NOMO-1 treated with DMSO at 0.1 percent for 48 hours (cell line): ENCODE measurements at regions not wholly inside any gene's neighbourhood (a gene's known extent, or its start where the extent isn't known, plus 50 kb on each side); places are given as distances from the start of the nearest gene placed in this dataset.
A peak's percentile ranks its signal among the peaks of the same experiment; 100 is the strongest.
"Not testable (repeated sequence)": the region's sequence is repeated elsewhere in the genome, so short reads cannot be mapped to it uniquely, and the experiment has no call there.

Experiments used
- DNase-seq: peaks from one replicate; lab custom pipeline; 2025; ENCODE audit not compliant: unreplicated experiment; lab: John Stamatoyannopoulos, UW

DNA sequence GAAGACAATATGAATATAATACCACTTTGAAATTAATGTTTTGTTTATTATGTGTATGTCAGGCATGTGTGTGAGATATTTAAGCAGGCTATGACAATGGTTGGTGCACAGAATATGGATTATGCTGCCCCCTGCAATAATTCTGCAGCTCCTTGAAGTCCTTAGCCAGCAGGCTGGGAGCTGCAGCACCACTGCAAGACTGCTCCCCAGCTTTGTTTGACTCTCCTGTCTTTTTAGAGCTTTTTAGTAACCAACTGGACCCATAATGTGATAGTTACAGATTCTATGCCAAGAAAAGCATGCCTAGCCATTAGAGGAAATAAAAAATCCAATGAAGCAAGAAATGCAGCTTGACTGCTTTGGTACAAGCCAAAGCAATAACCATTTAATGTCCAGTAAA, 535.1 kb downstream of the TMEM135 start:
- no peak for DNase-seq

DNA sequence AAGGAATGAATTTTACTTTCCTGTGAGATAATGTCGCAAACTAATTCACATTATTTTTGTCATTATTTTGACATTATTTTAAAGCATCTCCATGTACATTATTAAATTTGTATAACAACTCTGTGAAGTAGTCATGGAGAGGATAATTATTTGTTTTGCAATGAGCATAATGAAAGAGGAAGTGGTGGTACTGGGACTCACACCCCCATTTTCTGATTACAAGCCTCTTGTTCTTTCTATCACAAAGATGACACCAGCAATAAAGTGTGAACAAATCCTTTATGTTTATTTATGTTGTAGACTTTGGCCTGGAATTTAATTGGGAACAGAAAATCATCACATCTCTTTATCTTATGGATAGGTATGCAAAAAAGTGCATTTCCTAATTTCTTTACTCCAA, 522.6 kb downstream of the TMEM135 start:
- DNase-seq: peak; percentile 55

DNA sequence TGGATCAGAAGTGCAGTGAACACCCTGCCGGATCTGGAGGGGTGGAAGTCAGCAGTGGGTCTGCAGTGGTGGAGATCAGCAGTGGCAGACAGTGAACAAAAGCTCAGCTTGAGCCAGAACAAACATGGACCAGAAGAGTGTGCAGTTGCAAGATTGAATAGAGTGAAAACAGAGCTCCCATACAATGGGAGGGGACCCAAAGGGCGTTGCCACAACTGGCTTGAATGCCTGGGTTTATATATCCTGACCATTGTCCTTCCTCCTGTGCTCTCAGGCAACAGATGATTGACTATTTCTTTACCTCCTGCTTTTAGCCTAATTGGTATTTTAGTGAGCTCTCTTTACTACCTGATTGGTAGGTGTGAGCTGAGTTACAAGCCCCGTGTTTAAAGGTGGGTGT, 522.1 kb downstream of the TMEM135 start:
- DNase-seq: not testable (repeated sequence)

DNA sequence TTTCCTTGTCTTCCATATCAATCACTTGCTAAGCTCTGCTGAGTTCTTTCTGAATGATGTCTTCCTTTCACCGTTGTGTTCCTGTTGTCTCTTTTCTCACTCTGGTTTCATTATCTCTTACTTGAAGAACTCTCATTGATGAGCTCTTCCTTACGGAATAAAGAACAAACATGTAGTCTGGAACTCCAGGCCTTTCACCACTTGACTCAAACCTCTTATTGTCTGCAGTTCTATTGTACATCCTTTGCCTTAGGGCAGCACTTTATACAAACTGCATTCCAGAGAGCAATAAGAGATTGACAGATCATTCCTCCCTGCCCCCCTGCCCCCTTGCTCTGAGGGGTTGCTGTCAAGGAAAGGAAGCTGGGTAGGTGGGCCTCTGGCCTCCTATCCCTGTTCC, 517.4 kb downstream of the TMEM135 start:
- DNase-seq: no peak

DNA sequence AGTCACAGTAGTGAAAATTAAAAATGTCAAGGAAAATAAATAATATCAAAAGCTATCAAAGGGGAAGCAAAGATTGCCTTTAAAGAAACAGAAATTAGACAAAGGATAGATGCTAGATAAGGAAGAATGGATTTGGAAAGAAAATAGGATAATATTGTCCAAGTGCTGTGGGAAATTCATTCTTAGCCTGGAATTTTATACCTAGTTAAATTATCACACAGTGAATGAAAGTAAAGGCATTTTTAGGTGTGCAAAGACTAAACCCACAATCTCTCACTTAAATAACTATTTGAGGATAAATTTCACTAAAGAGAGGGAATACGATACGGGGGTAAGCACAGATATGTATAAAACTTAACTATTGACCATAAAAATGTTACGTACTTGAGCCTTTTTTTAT, 511.1 kb downstream of the TMEM135 start:
- DNase-seq: no peak

DNA sequence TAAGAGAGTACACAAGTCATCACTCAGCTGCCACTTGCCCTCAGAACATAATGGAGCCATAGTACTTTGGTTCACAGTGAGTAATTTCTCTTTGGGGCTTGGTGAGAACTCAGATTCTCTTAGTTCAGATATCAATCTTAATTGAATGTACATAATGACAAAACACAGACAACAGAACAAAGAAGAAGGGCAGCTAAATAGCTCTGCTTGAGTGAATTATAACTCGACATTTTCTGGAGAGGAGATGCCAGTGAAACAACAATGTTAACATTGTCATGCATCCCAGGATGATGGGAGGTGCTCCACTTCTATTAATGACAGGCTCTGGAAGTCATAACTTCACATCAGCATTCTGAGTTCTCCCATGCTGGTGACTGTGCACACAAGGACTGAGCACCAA, 508.1 kb downstream of the TMEM135 start:
- DNase-seq: no peak

DNA sequence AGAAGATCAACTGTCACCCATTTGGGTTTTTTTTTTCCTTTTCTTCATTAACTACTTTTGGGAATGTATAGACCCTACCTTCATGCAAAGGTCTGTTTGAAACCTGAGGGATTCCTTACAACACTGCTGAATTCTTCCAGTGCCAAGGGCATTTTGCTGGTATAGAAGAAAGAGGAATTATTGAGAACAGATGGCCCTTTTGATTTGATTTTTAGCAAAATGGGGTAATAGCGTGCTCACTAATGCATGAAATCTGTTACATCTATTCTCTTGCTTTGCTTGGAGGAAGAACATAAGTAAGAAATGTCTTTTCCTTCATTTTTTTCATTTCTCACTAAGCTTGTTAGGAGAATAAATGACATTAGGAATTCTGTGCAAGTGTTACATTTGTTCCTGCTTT, 501.9 kb downstream of the TMEM135 start:
- DNase-seq: no peak

DNA sequence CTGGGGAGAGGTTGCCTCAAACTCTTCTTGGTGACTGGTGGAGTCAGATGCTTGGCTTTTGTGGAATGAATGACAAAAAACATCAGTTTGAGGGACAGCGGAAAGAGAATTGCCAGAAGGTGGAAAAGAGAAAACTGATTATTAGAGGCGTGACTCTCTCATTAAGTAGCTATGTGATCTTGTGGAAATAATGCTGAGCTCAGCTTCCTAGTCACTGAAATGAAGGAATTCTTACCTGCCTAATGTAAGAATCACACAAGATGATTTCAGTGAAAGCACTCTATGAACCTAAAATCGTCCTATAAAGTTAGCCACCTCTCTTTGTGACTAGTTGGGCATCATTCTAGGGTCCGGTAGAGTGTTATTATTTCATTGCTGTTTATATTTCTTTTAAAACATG, 498.8 kb downstream of the TMEM135 start:
- no peak for DNase-seq

DNA sequence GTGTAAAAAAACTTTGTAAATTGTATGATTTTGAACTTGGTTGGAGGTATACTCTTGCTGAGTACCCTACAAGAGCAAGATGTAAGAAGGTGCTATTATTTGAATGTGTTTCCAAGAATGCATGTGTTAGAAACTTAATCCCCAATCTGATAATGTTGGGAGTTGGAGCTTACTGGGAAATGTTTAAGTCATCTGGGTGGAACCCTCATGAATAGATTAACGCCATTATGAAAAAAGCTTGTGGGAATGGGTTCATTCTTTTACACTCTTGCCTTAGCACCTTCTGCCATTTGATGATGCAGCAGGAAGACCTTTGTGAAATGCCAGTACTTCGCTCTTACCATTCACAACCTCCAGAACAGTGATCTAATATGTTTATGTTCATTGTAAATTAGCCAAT, 498.3 kb downstream of the TMEM135 start:
- DNase-seq: no peak

DNA sequence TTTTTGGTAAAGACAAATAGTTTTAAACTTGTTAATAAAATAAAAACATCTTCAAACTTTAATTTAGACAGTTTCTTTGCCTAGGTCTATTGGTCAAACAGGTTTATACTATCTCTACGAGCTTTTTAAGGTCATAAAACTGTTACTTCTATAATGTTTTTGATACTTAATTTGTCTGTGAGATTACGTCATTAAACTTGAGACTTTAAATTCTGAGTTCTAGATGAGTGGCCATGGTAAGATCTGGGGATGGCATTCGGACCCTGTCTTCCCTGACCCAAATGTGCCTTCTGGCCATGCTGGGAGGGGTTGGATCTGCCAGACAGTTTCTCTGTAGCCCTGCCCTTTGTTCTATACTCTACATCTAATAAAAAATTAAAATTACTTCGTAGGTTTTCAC, 497.8 kb downstream of the TMEM135 start:
- no peak for DNase-seq

DNA sequence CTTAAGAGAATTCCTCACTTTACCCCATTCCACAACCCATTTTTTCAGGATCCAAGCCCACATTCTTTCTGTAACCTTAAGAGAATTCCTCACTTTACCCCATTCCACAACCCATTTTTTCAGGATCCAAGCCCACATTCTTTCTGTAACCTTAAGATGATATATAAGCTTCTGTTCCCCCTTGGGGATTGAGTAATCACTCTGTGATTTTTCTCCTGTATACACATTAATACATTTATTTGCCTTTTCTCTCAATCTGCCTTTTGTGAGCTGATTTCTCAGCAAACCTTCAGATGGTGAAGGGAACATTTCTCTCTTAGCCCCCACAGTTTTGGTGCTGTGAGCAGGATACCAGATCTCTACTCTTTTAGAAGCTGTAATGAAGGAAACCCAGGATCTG, 494.1 kb downstream of the TMEM135 start:
- not testable (repeated sequence) for DNase-seq

DNA sequence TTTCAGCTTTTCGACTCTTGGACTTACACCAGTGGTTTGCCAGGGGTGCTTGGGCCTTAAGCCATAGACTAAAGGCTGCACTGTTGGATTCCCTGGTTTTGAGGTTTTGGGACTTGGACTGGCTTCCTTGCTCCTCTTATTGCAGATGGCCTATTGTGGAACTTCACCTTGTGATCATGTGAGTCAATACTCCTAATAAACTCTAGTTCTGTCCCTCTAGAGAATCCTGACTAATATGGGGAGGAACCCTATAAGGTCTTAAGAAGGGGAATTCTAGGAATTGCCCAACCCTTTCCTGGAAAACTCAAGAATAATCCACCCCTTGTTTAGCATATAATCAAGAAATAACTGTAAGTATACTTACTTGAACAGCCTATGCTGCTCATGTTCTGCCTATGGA, 491.8 kb downstream of the TMEM135 start:
- no peak for DNase-seq

DNA sequence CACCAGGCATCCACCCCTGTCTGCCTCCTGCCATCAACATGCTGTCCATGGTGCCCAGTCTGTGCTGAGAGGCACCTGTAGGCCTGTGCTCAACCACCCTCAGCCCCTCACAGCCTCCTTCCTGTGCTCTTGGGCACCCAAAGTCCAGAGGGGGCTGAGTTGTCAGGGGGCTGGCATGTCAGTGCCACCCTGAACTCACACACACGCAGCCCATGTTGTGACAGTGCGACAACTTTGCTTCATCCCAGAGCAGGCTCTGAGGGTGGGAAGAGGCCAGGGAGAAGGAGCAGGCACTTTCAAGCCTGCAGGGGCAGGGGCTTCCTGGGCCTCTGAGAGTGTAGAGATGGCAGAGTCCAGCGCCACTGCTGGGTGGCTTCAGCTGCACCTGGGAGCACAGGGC, 491.0 kb downstream of the TMEM135 start:
- no peak for DNase-seq

DNA sequence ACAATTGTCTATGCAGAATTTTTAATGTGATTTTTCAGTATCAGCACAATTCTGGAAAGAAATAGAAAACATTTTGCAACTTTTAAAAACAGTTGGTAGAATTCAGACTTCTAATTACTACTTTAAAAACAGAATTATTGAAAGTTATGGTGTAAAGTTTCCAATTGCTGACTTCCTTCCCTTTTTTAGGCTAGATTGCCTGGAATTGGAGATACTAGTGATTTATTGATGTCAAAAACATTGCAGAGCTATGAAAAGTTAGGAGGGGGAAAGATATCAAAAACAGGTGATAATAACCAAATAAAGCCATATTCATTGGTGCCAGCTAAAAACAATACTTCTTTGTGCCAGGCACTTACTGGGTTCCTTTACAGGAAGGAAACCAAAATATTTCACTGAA, 485.5 kb downstream of the TMEM135 start:
- peak; percentile 31 for DNase-seq

DNA sequence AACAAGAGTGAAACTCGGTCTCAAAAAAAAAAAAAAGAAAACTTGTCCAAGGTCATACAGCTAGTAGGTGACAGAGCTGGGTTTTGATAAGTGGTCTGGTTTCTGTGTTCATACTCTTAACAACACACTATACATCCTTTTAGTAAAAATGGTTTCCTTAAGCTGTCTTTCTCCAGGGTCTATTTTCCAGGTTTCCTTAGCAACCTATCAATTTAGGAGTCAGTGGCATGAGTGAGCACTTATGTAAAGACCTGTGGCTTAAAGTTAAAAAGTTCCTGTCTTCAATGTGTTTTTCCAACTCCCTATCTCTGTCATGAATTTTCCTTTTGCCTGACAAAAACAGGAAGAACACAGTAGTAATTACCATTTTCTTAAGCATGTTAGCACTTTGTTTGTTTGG, 480.5 kb downstream of the TMEM135 start:
- DNase-seq: no peak

DNA sequence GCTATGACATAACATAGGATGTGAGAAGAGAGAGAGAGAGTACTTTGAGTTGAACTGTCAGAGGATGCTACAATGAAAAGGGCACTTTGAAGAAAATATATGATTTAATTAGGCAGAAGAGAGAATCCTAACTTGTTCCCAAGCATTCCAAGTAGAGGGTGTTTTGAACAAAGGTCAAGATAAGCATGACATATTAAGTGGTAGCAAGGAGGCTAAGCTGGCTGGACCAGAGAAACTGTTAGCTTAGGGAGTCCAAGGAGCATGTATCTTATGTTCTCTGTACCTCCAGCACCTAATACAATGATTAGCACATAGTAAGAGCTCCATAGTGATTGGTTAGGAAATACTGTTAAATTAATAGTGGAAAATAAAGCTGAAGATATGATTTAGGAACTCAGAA, 479.6 kb downstream of the TMEM135 start:
- no peak for DNase-seq

DNA sequence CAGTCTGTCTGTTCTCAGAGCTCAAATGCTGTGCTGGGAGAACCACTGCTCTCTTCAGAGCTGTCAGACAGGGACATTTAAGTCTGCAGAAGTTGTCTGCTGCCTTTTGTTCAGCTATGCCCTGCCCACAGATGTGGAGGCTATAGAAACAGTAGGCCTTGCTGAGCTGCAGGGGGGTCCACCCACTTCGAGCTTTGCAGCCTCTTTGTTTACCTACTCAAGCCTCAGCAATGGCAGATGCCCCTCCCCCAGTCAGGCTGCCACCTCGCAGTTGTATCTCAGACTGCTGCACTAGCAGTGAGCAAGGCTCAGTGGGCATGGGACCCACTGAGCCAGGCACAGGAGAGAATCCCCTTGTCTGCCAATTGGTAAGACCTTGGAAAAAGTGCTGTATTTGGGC, 470.0 kb downstream of the TMEM135 start:
- not testable (repeated sequence) for DNase-seq

DNA sequence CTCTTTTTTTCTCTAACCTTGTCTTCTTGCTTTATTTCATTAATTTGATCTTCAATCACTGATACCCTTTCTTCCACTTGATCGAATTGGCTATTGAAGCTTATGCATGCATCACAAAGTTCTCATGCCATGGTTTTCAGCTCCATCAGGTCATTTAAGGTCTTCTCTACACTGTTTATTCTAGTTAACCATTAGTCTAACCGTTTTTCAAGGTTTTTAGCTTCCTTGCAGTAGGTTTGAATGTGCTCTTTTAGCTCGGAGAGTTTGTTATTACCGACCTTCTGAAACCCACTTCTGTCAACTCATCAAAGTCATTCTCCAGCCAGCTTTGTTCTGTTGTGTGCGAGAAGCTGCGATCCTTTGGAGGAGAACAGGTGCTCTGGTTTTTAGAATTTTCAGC, 469.2 kb downstream of the TMEM135 start:
- not testable (repeated sequence) for DNase-seq

DNA sequence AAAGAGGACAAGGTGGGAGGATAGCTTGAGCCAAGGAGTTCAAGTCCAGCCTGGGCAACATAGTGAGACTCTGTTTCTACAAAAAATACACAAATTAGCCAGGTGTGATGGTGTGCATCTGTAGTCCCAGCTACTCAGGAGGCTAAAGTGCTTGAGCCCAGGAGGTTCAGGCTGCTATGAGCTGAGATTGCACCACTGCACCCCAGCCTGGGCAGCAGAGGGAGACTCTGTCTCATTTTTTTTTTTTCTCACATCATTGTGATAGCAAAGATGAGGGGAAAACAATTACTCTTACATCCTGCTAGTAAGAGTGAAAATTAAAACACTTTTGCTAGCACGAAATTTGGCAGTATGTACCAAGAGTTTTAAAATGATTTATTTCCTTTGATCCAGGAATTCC, 463.7 kb downstream of the TMEM135 start:
- DNase-seq: no peak

DNA sequence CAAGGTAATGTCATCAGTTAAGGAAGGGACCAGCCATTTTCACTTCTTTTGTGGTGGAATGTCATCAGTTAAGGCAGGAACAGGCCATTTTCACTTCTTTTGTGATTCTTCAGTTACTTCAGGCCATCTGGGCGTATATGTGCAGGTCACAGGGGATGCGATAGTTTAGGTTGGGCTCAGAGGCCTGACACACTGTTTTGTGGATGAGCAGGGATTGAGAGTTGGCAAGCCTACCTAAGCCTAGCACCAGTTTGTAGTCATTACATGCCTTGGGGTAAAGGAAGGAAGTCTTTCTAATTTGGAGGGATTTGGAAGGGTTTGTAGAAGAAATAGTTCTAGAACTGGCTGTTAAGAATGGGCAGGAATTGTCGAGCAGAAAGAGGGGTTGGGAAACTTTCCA, 457.2 kb downstream of the TMEM135 start:
- DNase-seq: not testable (repeated sequence)

DNA sequence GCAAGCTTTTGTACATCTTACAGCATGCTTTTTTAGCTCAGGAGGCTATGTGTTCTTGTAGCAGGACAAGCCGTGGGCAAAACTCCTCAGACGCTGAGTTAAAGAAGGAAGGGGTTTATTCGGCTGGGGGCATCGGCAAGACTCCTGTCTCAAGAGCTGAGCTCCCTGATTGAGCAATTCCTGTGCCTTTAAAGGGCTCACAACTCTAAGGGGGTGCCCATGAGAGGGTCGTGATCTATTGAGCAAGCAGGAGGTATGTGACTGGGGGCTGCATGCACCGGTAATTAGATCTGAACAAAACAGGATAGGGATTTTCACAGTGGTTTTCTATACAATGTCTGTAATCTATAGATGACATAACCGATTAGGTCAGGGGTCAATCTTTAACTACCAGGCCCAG, 456.3 kb downstream of the TMEM135 start:
- DNase-seq: not testable (repeated sequence)

DNA sequence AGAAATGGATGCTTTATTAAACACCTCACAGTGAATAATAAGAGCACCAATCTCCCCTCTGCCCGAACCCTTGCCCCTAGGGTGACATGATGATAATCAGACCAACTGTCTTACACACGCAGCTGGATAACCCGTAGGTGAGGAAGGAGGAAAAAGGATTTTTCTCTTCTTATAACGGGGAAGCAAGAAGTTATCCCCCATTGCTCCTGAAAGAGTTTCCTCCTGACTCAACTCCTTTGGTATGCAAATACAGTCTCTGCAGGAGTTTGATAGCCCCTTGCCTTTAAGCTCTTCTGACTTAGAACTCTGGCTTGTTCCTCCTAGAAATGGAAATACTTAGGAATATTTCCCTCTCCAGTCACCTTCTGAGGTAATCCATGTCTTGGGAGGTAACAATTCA, 455.8 kb downstream of the TMEM135 start:
- no peak for DNase-seq

DNA sequence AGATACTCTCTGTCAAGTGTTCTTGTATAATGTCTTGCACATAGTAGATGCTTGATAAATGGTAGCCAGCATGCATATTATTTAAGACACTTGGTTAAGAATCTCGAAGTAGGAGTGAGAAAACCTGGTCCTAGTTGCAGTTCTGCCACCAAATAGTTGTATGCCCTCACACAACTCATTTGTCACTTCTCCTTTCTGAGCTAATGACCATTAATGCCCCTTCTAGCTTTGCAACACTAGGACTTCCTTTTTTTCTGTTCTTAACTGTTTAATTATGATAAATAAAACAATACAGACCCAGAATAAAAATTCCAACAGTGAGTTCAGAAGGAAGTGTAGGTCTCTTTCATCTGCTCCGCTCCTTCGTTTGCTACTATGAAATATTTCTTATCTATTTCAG, 453.6 kb downstream of the TMEM135 start:
- DNase-seq: peak; percentile 29

DNA sequence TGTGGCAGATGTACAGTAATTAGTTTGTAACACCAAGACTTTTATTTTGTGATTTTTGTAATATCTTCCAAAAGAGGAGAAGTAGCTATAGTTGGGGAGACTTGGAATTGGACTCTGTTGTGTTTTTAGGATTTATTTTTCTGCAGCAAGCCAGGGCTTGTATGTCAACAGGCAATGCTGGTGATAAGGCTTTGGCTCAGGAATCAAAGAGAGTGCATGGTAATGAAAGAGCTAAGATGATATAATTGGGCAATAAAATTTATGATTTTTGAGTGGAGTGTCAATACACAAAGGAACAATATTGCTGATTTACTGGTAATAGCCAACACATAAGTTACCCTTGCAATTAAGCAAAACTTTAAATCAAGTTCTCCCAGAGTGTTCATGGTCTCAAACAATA, 452.9 kb downstream of the TMEM135 start:
- no peak for DNase-seq
